NCI-H82 (cell line): ENCODE measurements at regions not wholly inside any gene's neighbourhood (a gene's known extent, or its start where the extent isn't known, plus 50 kb on each side); places are given as distances from the start of the nearest gene placed in this dataset.
A peak's percentile ranks its signal among the peaks of the same experiment; 100 is the strongest.
"Not testable (repeated sequence)": the region's sequence is repeated elsewhere in the genome, so short reads cannot be mapped to it uniquely, and the experiment has no call there.

Experiments used
- DNase-seq: peaks from one replicate; lab custom pipeline; 2025; lab: John Stamatoyannopoulos, UW

DNA sequence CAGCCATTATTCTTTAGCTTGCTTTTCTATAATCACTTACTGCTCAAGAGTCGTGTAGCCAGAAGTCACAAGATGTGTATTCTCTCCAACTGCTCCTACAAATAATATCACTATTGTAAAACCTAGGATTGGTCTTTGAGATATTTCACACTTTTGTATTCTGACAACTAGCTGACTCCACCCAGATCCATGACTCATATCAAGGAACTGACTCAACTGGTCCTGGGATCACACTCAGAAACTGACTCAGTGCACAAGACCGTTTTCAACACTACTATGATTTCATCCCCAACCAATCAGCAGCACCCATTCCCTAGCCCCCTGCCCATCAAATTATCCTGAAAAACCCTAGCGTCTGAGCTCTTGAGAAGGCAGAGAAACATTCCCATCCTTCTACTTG is 56.5 kb upstream of the ORC5 start:
- no peak for DNase-seq

DNA sequence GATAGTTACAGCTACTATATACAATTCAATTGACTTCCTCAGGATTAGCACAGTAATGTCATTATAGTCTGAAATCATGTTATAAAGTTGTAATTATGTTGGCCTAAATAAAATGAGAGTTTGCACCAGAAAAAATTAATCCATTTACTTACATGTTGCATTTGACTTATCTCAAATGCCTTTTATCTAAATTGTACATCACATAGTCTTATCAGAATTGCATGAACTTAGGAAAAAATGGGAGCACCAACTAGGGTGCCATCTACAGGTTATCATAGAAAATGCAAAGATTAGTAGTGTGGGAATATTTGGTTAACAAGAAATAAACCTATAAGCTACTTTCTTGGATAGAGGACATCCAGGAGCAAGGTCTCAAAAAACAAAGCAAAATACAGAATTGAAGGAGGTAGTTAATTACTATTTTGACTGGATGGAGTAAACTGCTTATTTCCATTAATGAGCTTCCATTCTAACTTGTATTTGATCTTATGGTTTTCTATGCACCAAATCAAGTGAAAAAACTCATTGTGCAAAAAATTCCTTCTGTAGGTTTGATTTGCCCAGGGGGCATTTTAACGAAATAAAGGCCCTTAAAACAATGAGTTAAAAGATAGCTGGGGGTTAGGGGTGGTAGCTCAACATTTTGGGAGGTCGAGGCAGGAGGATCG is 60.0 kb upstream of the ORC5 start:
- peak; percentile 42 for DNase-seq

DNA sequence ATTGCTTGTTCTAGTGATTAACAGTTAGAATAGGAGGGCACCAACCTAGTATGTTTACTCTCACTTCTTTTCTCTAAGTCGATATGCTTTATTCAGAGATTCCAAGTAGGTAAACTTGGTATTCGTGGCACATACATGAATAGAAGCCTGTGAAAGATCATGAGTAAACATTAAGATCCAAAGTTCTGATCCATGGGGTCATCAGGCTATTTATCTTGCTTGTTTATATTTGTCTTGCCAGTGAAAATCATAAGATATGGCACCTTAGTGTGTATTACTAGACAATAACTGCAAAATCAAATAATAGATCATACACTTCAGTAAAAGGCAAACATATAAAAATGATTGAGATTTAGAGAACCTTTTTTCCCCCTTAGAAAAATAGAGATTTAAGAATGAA is 56.5 kb upstream of the LHFPL3 start:
- no peak for DNase-seq

DNA sequence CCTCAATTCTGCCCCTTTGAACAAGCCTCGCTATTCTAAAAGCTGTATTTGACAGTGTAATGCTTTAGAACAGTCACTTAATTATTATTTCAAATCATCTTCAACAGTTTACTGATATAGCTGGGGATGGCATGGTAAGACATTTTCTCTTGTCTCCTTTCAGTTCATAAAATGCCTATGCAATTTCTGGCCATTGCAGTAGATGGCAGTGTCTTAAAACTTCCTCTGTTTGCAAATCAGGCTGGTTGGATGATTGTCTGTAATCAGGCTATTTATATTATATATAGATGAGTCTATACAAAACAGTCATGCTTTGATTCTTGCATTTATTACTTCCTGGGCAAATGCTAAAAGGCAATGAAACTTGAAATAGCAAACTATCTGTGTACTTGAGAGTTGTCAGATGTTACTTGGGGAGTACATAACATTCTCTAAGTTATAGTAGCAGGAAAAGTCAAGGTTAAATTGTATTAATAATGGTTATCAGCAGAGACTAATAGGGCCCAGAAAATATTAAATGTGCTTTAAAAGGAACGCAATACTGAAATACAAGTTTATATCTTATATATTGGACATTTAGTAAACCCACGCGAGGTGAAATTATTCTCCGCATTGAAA is 55.5 kb upstream of the LHFPL3 start:
- peak; percentile 73 for DNase-seq

DNA sequence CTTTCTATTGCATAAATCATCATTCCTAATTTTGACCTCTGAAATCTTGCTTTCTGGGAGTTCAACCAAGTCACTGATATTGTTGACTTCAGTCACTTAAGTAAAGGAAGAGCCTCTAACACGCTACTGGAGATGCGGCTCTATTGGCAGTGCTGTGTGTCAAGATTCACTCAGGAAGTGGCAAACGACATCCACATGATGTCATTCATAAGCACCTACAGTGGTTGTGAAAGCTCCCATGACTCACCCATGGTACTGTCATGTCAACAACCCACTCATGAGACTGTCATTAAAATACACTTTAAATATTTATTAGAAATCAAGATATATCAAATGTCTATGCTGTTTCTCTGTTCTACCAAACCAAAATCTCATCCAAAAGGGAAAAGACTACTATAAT is 52.5 kb upstream of the LHFPL3 start:
- DNase-seq = no peak

DNA sequence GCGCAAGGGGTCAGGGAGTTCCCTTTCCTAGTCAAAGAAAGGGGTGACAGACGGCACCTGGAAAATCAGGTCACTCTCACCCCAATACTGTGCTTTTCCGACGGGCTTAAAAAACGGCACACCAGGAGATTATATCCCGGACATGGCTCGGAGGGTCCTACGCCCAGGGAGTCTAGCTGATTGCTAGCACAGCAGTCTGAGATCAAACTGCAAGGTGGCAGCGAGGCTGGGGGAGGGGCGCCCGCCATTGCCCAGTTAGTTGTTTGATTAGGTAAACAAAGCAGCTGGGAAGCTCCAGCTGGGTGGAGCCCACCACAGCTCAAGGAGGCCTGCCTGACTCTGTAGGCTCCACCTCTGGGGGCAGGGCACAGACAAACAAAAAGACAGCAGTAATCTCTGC is 51.7 kb upstream of the LHFPL3 start:
- DNase-seq = not testable (repeated sequence)
